ENCODE measurements at regions not wholly inside any gene's neighbourhood (a gene's known extent, or its start where the extent isn't known, plus 50 kb on each side); places are given as distances from the start of the nearest gene placed in this dataset.

DNA sequence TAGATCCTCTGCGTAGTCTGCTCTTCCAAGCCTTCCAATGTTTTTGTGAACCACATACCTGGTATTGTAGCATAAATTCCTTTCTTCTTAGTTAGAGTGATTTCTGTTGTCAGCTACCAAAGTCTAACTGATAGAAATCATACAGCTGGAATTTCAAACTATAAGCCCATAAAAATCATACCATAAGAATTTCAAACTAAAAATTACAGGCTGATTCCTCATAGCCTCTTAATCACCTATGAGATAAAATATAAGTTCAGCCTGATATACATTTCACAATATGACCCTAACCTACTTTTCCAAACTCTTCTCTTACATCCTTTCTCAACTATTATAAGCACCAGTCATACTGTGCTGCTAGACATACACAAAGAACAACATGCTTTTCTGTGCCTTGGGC lies 64.8 kb downstream of the PTHLH start:
- CTCF ChIA-PET (ENCODE audit: low intra/inter-chr PET ratio, low total read pairs), result no interaction called here
- FAIRE-seq, result no peak
- no peak for DNase-seq (ENCODE audit: low spot score)

GRCh38 chr12:27906658-27907473 lies 65.7 kb downstream of the PTHLH start:
- H3K4me1 ChIP-seq (ENCODE audit: insufficient read depth, low read length), result no peaks in the 10 kb centered on the region
- 59% methylated on average over 3 of the region's 3 CpGs for WGBS (ENCODE audit: low lambda C conversion rate)
- ChIA-PET POLR2A (no interaction called here), CTCF (ENCODE audit: low intra/inter-chr PET ratio, low total read pairs) (no interaction called here)
- no peaks in the 10 kb centered on the region for H3K36me3 ChIP-seq (replicated peaks in 1 of 2; ENCODE audit: control insufficient read depth in 1 of 2, insufficient read depth in 2 of 2, low read length in 2 of 2)
- FAIRE-seq, result no peak
- no TSS peak for BruUV-seq (replicated peaks)
- 0 out of 2 replicates have a peak, but pooled peaks cover 5% of the 10 kb centered on the region for H3K9me3 ChIP-seq (ENCODE audit: low read length)
- in situ Hi-C loops (cut with HindIII; ENCODE audit: extremely low pct_ligation_motif_present, low pct_unique_long_range_greater_than_20kb), result no loop called here
- H3K27ac ChIP-seq (ENCODE audit: extremely low read length, insufficient read depth, low read length), result no peak overlapping the region
- intact Hi-C loops (cut with micrococcal nuclease; ENCODE audit: unreplicated experiment), result loop anchor here (10.0 kb wide), 1 partner anchor 62 kb away; no protein-coding TSS in a partner anchor
- no peak overlapping the region for H3K9ac ChIP-seq (ENCODE audit: insufficient read depth, low read depth, low read length)
- no peak overlapping the region for H3K4me3 ChIP-seq (replicated peaks in 1 of 3; ENCODE audit: insufficient read depth in 1 of 3, low read depth in 2 of 3, low read length in 3 of 3)
- H3K79me2 ChIP-seq (ENCODE audit: insufficient read depth, low read length), result no peaks in the 10 kb centered on the region
- no peak for DNase-seq (ENCODE audit: low spot score)
- no peaks in the 10 kb centered on the region for H4K20me1 ChIP-seq (ENCODE audit: insufficient read depth, low read length)
- no peaks in the 10 kb centered on the region; a peak in 2 of 5 replicates for H3K27me3 ChIP-seq (ENCODE audit: control insufficient read depth in 1 of 2, insufficient read depth in 2 of 2, low read length in 2 of 2)
- no peak overlapping the region for H3K4me2 ChIP-seq (ENCODE audit: low read depth, low read length)
- no peak for ATAC-seq
- no peak overlapping the region for H2AFZ ChIP-seq (ENCODE audit: low read length)
- TF ChIP-seq NRL (CRISPR knock-in tag; IDR thresholded peaks at IDR 0.05; ENCODE audit: borderline replicate concordance) (no peak), HNRNPK (IDR thresholded peaks at IDR 0.05; ENCODE audit: low read depth, low read length, poor library complexity, severe bottlenecking) (no peak)
- TF ChIP-seq, protein P1, sequence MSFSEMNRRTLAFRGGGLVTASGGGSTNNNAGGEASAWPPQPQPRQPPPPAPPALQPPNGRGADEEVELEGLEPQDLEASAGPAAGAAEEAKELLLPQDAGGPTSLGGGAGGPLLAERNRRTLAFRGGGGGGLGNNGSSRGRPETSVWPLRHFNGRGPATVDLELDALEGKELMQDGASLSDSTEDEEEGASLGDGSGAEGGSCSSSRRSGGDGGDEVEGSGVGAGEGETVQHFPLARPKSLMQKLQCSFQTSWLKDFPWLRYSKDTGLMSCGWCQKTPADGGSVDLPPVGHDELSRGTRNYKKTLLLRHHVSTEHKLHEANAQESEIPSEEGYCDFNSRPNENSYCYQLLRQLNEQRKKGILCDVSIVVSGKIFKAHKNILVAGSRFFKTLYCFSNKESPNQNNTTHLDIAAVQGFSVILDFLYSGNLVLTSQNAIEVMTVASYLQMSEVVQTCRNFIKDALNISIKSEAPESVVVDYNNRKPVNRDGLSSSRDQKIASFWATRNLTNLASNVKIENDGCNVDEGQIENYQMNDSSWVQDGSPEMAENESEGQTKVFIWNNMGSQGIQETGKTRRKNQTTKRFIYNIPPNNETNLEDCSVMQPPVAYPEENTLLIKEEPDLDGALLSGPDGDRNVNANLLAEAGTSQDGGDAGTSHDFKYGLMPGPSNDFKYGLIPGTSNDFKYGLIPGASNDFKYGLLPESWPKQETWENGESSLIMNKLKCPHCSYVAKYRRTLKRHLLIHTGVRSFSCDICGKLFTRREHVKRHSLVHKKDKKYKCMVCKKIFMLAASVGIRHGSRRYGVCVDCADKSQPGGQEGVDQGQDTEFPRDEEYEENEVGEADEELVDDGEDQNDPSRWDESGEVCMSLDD (CRISPR knock-in tag; IDR thresholded peaks at IDR 0.05; ENCODE audit: borderline replicate concordance), result no peak
- TF ChIP-seq, protein P2, sequence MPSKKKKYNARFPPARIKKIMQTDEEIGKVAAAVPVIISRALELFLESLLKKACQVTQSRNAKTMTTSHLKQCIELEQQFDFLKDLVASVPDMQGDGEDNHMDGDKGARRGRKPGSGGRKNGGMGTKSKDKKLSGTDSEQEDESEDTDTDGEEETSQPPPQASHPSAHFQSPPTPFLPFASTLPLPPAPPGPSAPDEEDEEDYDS (CRISPR knock-in tag; IDR thresholded peaks at IDR 0.05), result no peak
- TF ChIP-seq, protein P3, sequence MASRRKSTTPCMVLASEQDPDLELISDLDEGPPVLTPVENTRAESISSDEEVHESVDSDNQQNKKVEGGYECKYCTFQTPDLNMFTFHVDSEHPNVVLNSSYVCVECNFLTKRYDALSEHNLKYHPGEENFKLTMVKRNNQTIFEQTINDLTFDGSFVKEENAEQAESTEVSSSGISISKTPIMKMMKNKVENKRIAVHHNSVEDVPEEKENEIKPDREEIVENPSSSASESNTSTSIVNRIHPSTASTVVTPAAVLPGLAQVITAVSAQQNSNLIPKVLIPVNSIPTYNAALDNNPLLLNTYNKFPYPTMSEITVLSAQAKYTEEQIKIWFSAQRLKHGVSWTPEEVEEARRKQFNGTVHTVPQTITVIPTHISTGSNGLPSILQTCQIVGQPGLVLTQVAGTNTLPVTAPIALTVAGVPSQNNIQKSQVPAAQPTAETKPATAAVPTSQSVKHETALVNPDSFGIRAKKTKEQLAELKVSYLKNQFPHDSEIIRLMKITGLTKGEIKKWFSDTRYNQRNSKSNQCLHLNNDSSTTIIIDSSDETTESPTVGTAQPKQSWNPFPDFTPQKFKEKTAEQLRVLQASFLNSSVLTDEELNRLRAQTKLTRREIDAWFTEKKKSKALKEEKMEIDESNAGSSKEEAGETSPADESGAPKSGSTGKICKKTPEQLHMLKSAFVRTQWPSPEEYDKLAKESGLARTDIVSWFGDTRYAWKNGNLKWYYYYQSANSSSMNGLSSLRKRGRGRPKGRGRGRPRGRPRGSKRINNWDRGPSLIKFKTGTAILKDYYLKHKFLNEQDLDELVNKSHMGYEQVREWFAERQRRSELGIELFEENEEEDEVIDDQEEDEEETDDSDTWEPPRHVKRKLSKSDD (CRISPR knock-in tag; IDR thresholded peaks at IDR 0.05; ENCODE audit: low read depth), result no peak

More for the DNA sequence above, 64.8 kb downstream of the PTHLH start:
- H3K4me2 ChIP-seq (ENCODE audit: low read depth, low read length), result no peak overlapping the region
- H4K20me1 ChIP-seq (ENCODE audit: insufficient read depth, low read length), result no peaks in the 10 kb centered on the region
- H3K9ac ChIP-seq (ENCODE audit: insufficient read depth, low read depth, low read length), result no peak overlapping the region
- TF ChIP-seq FOXA1 (IDR thresholded peaks at IDR 0.05), result no peak
- no peak for TF ChIP-seq FOXA1 (CRISPR knock-in tag; IDR thresholded peaks at IDR 0.05)
- no peak for TF ChIP-seq FOXC1 (CRISPR knock-in tag; IDR thresholded peaks at IDR 0.05; ENCODE audit: borderline replicate concordance)
- TF ChIP-seq CERS6 (CRISPR knock-in tag; IDR thresholded peaks at IDR 0.05), result no peak
- TF ChIP-seq ZNF430 (CRISPR knock-in tag; IDR thresholded peaks at IDR 0.05), result no peak
- in situ Hi-C loops (cut with HindIII; ENCODE audit: extremely low pct_ligation_motif_present, low pct_unique_long_range_greater_than_20kb) (no loop called here), intact Hi-C loops (cut with micrococcal nuclease; ENCODE audit: unreplicated experiment) (loop anchor here (10.0 kb wide), 1 partner anchor 63 kb away; no protein-coding TSS in a partner anchor)
- 0 out of 2 replicates have a peak, but pooled peaks cover 5% of the 10 kb centered on the region for H3K9me3 ChIP-seq (ENCODE audit: low read length)
- no peak overlapping the region for H3K4me3 ChIP-seq (replicated peaks in 1 of 3; ENCODE audit: insufficient read depth in 1 of 3, low read depth in 2 of 3, low read length in 3 of 3)
- WGBS (ENCODE audit: low lambda C conversion rate), result 8% methylated on average over 1 of the region's 1 CpG
- no peak overlapping the region for H2AFZ ChIP-seq (ENCODE audit: low read length)
- H3K4me1 ChIP-seq (ENCODE audit: insufficient read depth, low read length), result no peaks in the 10 kb centered on the region
- H3K79me2 ChIP-seq (ENCODE audit: insufficient read depth, low read length), result no peaks in the 10 kb centered on the region
- POLR2A ChIA-PET, result no interaction called here
- no peaks in the 10 kb centered on the region; a peak in 2 of 5 replicates for H3K27me3 ChIP-seq (ENCODE audit: control insufficient read depth in 1 of 2, insufficient read depth in 2 of 2, low read length in 2 of 2)
- H3K36me3 ChIP-seq (replicated peaks in 1 of 2; ENCODE audit: control insufficient read depth in 1 of 2, insufficient read depth in 2 of 2, low read length in 2 of 2), result no peaks in the 10 kb centered on the region
- ATAC-seq, result no peak
- no TSS peak for BruUV-seq (replicated peaks)
- no peak overlapping the region for H3K27ac ChIP-seq (ENCODE audit: extremely low read length, insufficient read depth, low read length)

All from HepG2 (cell line).